ENCODE measurements at regions not wholly inside any gene's neighbourhood (a gene's known extent, or its start where the extent isn't known, plus 50 kb on each side); places are given as distances from the start of the nearest gene placed in this dataset.
"Not testable (repeated sequence)": the region's sequence is repeated elsewhere in the genome, so short reads cannot be mapped to it uniquely, and the experiment has no call there.

GRCh38 chr4:27986476-27986875 is 1125.8 kb downstream of the STIM2 start:
- no peak for DNase-seq

DNA sequence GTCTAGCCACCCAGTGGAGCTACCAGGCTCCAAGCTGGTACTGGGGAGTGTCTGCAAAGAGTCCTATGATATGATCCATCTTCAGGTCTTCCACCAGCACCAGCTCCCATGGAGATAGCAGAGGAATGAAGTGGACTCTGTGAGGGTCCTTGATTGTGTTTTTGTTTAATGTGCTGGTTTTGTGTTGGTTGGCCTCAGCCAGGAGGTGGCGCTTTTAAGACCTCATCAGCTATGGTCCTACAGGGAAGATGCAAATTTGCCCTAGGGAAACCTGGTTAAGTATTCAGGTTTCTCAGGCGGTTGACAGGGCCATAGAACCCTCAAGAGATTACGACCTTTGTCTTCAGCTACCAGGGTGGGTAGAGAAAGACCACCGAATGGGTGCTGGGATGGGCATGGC is 1141.1 kb downstream of the STIM2 start:
- no peak for DNase-seq

DNA sequence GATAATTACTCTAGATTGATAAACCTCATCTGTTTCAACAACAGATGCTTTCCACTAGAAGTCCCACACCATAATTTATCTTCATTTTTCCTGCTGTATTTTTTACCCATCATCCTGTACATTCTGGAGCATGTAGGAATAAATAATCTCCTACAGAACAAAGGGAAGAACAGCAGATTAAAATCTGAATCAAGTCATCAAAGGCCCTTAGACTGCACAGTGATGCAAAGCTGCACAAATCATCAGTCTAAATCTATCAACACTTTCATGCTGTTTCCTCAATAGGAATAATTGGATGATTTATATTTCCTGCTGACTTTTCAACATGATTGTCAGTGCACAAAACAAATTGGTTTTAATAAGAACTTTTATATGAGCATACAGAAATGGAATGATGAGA is 1143.9 kb downstream of the STIM2 start:
- no peak for DNase-seq

DNA sequence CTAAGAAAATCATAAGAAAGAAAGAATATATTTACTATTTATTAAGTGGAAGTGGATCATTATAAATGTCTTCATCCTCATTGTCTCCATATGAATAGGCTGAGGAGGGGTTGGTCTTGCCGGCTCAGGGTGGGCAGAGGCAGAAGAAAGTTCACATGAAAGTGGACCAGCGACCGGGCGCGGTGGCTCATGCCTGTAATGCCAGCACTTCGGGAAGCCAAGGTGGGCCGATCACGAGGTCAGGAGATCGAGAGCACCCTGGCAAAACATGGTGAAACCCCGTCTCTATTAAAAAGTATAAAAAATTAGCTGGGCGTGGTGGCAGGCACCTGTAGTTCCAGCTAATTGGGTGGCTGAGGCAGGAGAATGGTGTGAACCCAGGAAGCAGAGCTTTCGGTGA is 1145.4 kb downstream of the STIM2 start:
- DNase-seq, result no peak

DNA sequence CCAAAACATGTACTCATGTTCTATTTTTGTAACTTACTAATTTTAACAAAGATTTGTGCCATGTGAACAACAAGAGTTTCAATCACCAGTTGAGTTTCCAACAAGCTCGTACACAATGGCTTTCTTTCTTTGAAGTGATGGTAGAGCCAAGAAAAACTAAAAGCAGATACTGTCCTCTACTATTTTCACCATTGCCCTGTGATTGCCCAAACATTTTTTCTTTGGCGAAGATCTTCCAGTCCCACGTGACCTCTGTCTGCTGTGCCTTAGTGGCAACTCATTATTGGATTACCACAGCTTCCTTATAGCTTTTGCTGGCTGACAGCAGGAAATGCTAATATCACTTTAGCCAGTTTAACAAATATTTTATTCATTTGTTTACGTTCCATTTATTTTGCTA is 1147.1 kb downstream of the STIM2 start:
- DNase-seq, result no peak

GRCh38 chr4:28009541-28009940 is 1148.9 kb downstream of the STIM2 start:
- no peak for DNase-seq

DNA sequence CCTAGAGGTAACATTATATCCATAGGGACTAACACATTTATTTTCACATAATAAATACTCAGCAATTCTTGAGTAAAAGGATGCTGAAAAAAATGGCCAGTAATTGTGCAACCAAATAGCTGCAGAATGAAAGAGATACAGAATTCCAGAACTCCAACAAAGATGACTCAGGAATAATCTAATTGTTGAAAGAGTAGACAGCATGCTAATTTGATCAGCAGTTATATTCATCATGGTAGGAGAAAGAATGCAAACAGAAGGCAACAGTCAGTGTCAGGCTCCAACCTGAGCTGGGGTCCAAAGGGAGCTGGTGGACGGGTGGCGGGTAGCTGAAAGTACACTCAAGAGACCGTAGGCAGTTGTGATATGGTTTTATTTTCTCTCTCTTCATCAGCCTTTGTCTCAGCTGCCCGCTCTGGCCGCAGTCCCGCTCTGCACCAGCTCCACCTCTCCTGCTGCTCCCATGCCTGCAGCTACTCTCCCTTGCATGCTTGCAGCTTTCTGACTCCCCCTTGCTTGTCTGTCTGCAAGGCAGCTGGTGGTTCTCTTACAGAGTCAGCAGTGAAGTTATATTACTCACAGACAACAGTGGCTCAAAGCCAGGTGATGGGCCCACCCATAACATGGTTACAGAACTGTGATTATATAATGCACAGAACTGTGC is 1150.1 kb downstream of the STIM2 start:
- no peak for DNase-seq

DNA sequence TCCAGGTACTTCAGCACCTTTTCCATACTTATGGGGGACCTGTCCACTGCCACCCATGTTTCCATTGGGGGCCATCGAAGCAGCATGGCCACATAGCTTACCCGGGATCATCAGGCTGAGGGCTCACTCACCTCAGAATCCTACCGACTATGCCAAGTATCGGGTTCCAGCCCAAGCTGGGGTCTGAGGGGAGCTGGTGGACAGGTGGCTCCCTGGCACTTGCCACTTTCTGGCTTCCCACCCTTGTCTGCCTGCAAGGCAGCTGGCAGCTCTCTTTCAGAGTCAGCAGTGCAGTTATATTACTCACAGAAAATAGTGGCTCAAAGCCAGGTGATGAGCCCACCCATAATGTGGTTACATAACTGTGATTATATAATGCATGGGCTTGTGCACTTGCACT is 1153.8 kb downstream of the STIM2 start:
- DNase-seq, result no peak

- DNase-seq, result no peak
Observed at GRCh38 chr4:28015996-28016395, 1155.4 kb downstream of the STIM2 start.

DNA sequence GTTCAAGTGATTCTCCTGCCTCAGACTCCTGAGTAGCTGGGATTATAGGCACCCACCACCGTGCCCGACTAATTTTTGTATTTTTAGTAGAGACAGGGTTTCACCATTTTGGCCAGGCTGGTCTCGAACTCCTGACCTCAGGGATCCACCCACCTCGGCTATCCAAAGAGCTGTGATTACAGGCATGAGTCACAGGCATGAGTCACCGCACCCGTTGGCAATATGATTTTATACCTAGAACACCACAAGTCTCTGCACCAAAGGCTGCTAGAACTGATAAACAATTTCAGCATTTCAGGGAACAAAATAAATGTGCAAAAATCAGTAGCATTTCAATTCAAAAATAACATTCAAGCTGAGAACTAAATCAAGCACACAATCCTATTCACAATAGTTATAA is 1177.6 kb downstream of the STIM2 start:
- not testable (repeated sequence) for DNase-seq

GRCh38 chr4:28062562-28062961 is 1201.9 kb downstream of the STIM2 start:
- DNase-seq, result no peak

- no peak for DNase-seq
Observed at GRCh38 chr4:28073860-28074555, 1213.4 kb downstream of the STIM2 start.

- DNase-seq, result no peak
Observed at GRCh38 chr4:28075401-28075956, 1214.8 kb downstream of the STIM2 start.

DNA sequence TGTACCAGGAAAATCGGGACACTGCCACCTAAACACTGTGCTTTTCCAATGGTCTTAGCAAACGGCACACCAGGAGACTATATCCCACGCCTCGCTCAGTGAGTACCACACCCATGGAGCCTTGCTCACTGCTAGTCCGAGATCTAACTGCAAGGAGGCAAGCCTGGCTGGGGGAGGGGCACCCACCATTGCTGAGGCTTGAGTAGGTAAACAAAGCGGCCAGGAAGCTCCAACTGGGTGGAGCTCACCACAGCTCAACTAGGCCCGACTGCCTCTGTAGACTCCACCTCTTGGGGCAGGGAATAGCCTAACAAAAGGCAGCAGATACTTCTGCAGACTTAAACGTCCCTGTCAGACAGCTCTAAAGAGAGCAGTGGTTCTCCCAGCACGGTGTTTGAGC is 1216.6 kb downstream of the STIM2 start:
- DNase-seq, result not testable (repeated sequence)

DNA sequence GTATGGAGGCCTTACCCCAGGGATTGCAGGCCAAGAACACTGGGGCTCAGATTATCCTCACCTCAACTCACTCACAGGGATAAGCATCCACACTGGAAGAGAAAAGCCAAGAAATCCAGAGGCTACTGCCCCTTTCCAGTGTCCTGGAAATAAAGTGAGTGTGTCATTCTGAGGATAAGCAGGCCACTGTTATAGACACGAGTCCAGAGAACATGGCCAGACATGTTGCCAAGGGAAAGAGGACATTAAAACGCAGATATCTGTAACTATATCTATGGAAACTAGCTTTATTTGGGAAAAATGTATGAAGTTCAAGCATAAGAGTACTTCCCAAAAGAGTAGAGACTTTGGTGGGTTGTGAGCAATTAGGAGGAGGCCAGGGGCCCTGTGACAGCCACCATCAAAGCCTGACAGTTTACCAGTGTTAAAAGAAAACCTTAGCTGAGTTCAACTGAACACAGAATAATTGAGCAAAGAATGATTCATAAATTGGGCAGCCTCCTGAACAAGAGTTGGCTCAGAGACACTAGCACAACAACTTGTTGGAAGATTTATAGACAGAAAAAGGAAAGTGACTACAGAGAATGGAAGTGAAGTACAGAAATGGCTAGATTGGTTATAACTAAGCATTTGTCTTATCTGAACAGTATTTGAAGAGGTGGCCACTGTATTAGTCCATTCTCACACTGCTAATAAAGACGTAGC is 1222.2 kb downstream of the STIM2 start:
- DNase-seq, result no peak

DNA sequence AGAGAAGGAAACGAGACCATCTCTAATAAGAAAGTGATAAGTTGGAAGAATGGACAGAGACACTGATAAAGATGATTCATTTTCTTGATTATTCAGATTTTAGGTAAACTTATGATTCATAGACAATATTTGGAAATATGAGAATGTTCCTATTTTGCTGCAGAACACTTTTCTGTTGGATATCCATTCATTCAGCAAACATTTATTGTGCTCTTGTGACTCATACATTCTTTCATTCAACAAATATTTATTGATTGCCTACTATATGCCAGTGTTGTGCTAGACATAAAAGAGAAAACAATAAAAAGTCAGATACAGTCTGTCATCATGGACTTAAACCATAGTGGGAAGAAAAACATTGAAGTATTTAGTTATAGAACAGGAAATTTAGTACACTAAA is 1232.0 kb downstream of the STIM2 start:
- DNase-seq, result no peak

DNA sequence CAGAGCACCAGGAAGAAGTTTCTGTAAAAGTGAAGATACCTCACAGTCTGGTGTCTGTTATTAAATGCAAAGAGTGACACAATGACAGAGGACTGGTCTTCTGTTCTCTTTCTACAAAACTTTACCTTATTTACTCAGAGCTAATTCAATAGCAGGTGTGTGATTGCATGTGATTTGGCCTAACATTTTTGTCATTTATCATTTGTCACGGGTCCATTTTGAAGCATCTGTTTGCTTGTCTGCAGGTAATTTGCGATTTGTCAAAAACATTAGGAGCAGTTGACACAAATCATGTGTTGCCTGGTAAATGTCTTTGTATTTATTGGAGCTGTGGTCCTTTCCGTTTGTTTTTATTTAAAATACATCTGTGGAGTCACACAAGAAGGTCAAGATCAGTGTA is 1232.4 kb downstream of the STIM2 start:
- no peak for DNase-seq

- DNase-seq, result no peak
Observed at GRCh38 chr4:28101583-28101982, 1240.9 kb downstream of the STIM2 start.

DNA sequence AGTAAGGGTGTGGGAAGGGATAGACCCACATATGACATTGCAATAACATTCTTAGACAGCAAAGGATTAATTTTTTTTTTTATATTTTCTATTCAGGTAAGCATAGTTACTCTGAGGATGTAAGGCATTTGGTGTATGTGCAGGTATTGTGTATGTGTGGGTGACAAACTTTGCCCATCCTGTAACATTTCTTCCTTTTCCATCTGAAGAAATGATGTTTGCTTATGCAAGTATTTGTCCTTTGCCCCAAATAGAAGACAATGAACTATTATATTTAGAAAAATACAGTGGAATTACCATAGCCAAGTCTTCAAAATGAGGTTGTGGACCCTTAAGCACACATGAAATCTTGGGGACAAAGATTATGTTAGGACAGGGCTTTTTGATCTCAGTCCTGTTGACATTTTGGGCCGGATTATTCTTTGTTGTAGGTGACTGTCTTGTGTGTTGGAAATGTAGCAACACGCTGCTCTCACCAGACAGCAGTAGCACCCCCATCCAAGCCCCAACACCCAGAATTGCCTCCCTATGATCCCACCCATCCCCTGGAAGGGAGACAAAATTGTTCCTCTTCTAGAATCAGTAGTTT is 1244.7 kb downstream of the STIM2 start:
- no peak for DNase-seq

GRCh38 chr4:28106155-28106554 is 1245.5 kb downstream of the STIM2 start:
- no peak for DNase-seq

- DNase-seq, result no peak
Observed at GRCh38 chr4:28109801-28110200, 1249.2 kb downstream of the STIM2 start.

DNA sequence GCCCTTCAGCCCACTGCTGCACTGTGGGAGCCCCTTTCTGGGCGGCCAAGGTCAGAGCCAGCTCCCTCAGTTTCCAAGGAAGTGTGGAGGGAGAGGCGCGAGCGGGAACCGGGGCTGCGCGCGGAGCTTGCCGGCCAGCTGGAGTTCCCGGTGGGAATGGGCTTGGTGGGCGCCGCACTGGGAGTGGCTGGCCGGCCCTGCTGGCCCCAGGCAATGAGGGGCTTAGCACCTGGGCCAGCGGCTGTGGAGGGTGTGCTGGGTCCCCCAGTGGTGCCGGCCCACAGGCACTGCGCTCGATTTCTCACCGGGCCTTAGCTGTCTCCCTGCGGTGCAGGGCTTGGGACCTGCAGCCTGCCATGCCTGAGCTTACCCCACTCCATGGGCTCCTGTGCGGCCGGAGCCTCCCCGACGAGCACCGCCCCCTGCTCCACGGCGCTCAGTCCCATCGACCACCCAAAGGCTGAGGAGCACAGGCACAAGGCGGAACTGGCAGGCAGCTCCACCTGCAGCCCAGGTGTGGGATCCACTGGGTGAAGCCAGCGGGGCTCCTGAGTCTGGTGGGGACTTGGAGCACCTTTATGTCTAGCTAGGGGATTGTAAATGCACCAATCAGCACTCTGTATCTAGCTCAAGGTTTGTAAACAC is 1252.2 kb downstream of the STIM2 start:
- not testable (repeated sequence) for DNase-seq

- not testable (repeated sequence) for DNase-seq
Observed at GRCh38 chr4:28113586-28113985, 1252.9 kb downstream of the STIM2 start.
